GM21825 (cell line): ENCODE measurements at regions not wholly inside any gene's neighbourhood (a gene's known extent, or its start where the extent isn't known, plus 50 kb on each side); places are given as distances from the start of the nearest gene placed in this dataset.

ENCODE experiments used
- ATAC-seq: cut with Tn5 transposase; IDR thresholded peaks from one replicate; pipeline ENCODE4 v1.9.1; 2021; ENCODE audit warnings: mild to moderate bottlenecking, moderate library complexity; ENCODE audit not compliant: unreplicated experiment

- ATAC-seq, result no peak
Observed at GRCh38 chr15:96414875-96415274, 84.4 kb downstream of the NR2F2 start.

DNA sequence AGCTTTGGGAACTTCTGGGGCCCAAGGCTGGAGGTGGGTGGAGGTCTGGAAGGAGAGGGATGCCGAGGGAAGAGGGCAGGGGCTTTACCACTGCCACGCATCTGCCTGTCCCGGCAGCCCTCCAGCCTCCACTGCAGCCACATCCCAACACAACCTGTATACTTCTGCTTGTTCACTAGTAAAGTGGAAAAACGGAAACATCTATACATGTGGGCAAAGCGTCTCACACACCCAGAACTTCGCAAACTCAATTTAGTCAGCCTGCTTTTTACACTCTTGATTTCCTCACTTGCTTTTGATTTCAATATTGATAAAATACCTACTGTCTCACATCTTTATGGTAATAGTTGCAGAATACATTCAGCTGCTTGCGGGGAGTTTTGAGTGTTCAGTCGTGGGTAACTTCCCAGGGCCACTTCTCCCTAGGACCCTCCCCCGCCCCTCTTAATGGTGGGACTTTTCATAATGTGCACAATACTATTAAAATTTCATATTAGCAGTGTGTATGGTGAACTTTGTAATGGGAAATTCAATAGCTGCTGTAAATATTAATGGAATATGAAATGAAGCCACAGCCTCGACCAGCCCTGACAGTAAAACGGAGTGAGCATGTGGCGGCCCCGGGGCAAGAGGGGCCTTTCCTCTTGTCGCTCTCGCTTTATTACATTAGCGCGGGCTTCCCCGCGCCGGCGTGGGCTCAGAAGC, 85.2 kb downstream of the NR2F2 start:
- ATAC-seq, result no peak

GRCh38 chr15:96416218-96416933, 85.9 kb downstream of the NR2F2 start:
- no peak for ATAC-seq

GRCh38 chr15:96416934-96417759, 86.6 kb downstream of the NR2F2 start:
- ATAC-seq, result no peak

DNA sequence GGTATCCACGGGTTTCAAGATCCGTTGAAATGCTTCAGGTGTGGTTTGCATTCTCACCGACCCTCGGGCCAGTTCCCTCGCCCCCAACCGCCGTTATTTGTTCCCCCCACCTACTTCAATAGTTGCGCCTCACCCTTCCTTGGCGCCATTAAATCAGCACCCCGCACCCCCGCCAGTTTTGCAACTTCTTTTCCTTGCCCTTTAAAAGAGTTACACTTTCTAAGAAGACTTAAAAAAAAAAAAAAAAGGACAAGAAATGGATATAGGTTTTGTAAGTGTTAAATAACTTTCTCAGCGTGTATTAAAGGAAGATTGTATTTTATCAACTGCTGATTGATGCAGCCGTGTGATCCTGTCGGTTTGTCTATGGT, 87.2 kb downstream of the NR2F2 start:
- ATAC-seq, result no peak

DNA sequence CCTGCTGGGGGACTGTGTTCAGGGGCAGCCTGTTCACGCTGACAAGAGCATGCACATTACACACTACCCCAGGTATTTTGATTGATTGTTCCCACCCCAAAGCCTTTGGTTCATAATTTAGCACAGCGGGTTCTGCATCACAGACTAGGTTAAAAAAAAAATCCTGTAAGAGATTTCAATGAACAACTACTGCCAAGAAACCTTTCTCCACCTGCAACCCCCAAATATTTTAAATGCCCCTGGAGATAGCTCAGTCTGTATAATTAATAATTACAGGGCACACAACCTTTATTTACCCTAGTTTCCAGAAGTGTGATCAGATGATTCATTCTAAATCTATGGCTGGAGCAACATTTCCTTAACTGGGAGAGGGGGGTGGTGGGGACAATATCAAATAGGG, 87.6 kb downstream of the NR2F2 start:
- ATAC-seq, result no peak

DNA sequence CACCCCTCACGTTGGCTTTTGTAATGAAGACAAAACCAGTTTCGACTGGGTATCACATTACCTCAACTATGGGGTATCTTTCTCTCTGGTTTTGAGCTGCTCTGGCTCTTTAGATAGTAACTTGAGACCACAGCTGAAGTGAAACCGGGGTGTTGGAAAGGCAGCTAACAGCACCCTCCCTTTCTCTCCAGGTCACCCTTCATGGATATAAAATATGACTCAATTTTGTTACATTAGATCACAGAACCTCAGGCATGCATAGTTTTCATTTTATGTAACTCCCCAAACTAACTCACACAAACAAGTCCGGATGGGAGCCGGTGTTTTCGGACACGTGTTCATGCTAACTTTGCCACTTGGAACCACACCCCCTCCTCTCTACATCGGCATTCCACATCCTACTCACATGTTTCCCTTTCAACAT, 90.7 kb downstream of the NR2F2 start:
- no peak for ATAC-seq

GRCh38 chr15:96422125-96422524, 91.6 kb downstream of the NR2F2 start:
- no peak for ATAC-seq

DNA sequence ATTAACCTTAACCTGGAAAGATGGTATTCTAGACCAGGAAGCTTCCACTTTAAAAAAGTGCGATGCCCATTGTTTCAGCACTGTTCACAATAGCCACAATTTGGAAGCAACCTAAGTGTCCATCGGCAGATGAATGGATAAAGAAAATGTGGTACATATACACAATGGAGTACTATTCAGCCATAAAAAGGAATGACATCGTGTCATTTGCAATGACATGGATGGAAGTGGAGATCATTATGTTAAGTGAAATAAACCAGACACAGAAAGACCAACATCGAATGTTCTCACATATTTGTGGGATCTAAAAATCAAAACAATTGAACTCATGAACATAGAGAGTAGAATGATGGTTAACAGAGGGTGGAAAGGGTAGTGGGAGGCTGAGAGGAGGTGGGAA, 94.2 kb downstream of the NR2F2 start:
- ATAC-seq, result no peak

- ATAC-seq, result no peak
Observed at GRCh38 chr15:96428742-96429141, 98.2 kb downstream of the NR2F2 start.

GRCh38 chr15:96431786-96432185, 101.3 kb downstream of the NR2F2 start:
- no peak for ATAC-seq

GRCh38 chr15:96435022-96435421, 104.5 kb downstream of the NR2F2 start:
- ATAC-seq, result no peak

DNA sequence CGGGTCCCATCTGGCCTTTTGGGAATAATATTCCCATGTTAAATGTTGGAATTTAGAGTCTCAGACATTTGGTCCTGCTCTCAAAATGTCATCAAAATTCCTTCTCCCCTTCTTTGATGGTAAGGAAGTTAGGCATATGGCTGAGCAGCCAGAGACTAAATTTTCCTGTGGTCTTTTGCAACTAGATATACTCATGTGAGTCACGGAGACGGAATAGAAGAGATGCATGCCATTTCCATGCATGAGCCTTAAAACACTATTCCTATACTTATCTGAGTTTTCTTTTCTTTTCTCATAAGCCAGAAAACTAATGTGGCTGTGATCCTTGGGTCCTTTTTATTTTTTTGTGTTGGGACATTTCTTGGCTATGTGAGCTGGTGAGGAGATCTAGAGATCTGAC, 105.3 kb downstream of the NR2F2 start:
- no peak for ATAC-seq

GRCh38 chr15:96440978-96441377, 110.5 kb downstream of the NR2F2 start:
- no peak for ATAC-seq

GRCh38 chr15:96442076-96442475, 111.6 kb downstream of the NR2F2 start:
- ATAC-seq, result no peak

DNA sequence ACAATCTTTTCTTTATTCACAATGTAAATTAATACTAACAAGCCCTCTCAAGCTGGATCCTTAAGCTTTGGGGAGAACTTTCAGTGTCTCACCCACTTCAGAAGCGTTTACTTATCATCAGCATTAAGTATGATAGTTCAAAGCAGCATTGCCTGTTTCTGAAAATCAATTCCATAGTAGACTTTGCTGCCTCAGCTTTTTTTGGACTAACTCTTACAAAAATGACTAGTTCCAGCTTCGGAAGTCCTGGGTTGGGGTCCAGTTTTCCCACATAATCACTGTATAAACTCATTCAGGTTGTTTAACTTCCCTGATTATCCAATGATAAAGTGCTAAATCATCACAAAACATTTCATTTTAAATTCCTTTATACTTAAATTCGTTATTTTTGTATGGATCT, 114.4 kb downstream of the NR2F2 start:
- ATAC-seq, result no peak

DNA sequence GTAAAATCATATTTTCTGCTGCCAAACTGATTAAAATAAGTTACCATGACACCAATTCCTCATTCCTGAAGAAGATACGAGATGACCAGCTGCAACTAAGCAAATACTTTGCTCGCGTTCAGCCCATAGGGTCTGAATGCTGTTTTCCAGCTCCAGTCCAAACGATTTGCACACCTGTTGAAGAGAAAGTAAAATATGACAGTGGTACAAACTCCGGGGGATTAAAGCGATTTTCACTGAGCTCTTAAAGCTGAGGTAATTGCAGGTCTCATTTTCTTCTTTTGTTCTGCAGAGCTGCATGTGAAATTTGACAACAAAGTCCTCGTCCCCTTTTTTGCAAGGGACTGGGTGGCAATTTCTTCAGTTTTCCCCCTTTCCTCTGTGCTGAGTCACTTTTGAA, 118.4 kb downstream of the NR2F2 start:
- no peak for ATAC-seq

- ATAC-seq, result no peak
Observed at GRCh38 chr15:96457841-96458240, 127.3 kb downstream of the NR2F2 start.

- ATAC-seq, result no peak
Observed at GRCh38 chr15:96460106-96460505, 129.6 kb downstream of the NR2F2 start.

GRCh38 chr15:96462768-96463750, 132.6 kb downstream of the NR2F2 start:
- ATAC-seq, result no peak
